Nephron progenitor cell (in vitro differentiated cells): ENCODE measurements at regions not wholly inside any gene's neighbourhood (a gene's known extent, or its start where the extent isn't known, plus 50 kb on each side); places are given as distances from the start of the nearest gene placed in this dataset.
A peak's percentile ranks its signal among the peaks of the same experiment; 100 is the strongest.

Experiments used
- DNase-seq: peaks from one replicate; pipeline ENCODE4 v3.0.0; 2021
- H3K27ac Mint-ChIP-seq: 2 replicates; pipeline ENCODE4 v1.8.0; 2021; ENCODE audit warnings: mild to moderate bottlenecking, moderate library complexity, mixed read lengths
- H3K27me3 Mint-ChIP-seq: 2 replicates; pipeline ENCODE4 v1.8.0; 2021; ENCODE audit warnings: mild to moderate bottlenecking, low read depth, mixed read lengths; ENCODE audit not compliant: poor library complexity
- H3K36me3 Mint-ChIP-seq: 2 replicates; pipeline ENCODE4 v1.8.0; 2021; ENCODE audit warnings: low read depth, mixed read lengths
- H3K4me1 Mint-ChIP-seq: 2 replicates; pipeline ENCODE4 v1.8.0; 2021; ENCODE audit warnings: mixed read lengths
- H3K4me3 Mint-ChIP-seq: 2 replicates; pipeline ENCODE4 v1.8.0; 2021; ENCODE audit warnings: mild to moderate bottlenecking, moderate library complexity, mixed read lengths
- H3K9me3 Mint-ChIP-seq: 2 replicates; pipeline ENCODE4 v1.8.0; 2021; ENCODE audit warnings: mild to moderate bottlenecking, moderate library complexity, mixed read lengths
- CTCF ChIP-seq: fragments of 200-600 bp; sonication (generic); IDR thresholded peaks from 2 replicates; pipeline ENCODE4 v1.5.0; 2021; ENCODE audit warnings: antibody characterized with exemption

- Mint-ChIP-seq H3K4me1 (no peaks in the 10 kb centered on the region), H3K27me3 (peaks cover 13% of the 10 kb centered on the region), H3K27ac (no peak overlapping the region), H3K9me3 (no peaks in the 10 kb centered on the region), H3K36me3 (no peaks in the 10 kb centered on the region), H3K4me3 (peak overlapping the region; percentile 64)
- DNase-seq, result peak; percentile 7
- TF ChIP-seq CTCF, result no peak
Observed at GRCh38 chr6:10146715-10147451, 268.0 kb downstream of the TFAP2A start.

- DNase-seq, result no peak
- no peak for TF ChIP-seq CTCF
Observed at GRCh38 chr6:10144772-10145171, 270.1 kb downstream of the TFAP2A start.

GRCh38 chr6:10141746-10142443 is 273.0 kb downstream of the TFAP2A start:
- Mint-ChIP-seq H3K4me3 (no peak overlapping the region), H3K4me1 (peaks cover 22% of the 10 kb centered on the region)
- no peak for DNase-seq

More at GRCh38 chr6:10144772-10145171, 270.1 kb downstream of the TFAP2A start:
- Mint-ChIP-seq H3K4me3 (no peak overlapping the region), H3K27ac (no peak overlapping the region), H3K4me1 (peaks cover 13% of the 10 kb centered on the region), H3K36me3 (no peaks in the 10 kb centered on the region), H3K27me3 (peaks cover 3% of the 10 kb centered on the region), H3K9me3 (no peaks in the 10 kb centered on the region)

GRCh38 chr6:10140824-10141223 is 274.1 kb downstream of the TFAP2A start:
- no peak for TF ChIP-seq CTCF
- no peak overlapping the region for H3K4me3 Mint-ChIP-seq
- no peak overlapping the region for H3K27ac Mint-ChIP-seq
- peaks cover 22% of the 10 kb centered on the region for H3K4me1 Mint-ChIP-seq
- H3K9me3 Mint-ChIP-seq, result peaks cover 11% of the 10 kb centered on the region
- H3K27me3 Mint-ChIP-seq, result no peaks in the 10 kb centered on the region
- H3K36me3 Mint-ChIP-seq, result no peaks in the 10 kb centered on the region
- no peak for DNase-seq

More at GRCh38 chr6:10141746-10142443, 273.0 kb downstream of the TFAP2A start:
- H3K9me3 Mint-ChIP-seq, result peaks cover 11% of the 10 kb centered on the region
- H3K27me3 Mint-ChIP-seq, result no peaks in the 10 kb centered on the region
- no peak overlapping the region for H3K27ac Mint-ChIP-seq
- no peak for TF ChIP-seq CTCF
- no peaks in the 10 kb centered on the region for H3K36me3 Mint-ChIP-seq

GRCh38 chr6:10140136-10140535 is 274.7 kb downstream of the TFAP2A start:
- no peaks in the 10 kb centered on the region for H3K27me3 Mint-ChIP-seq
- H3K27ac Mint-ChIP-seq, result no peak overlapping the region
- peaks cover 3% of the 10 kb centered on the region for H3K36me3 Mint-ChIP-seq
- no peak overlapping the region for H3K4me3 Mint-ChIP-seq
- DNase-seq, result no peak
- H3K9me3 Mint-ChIP-seq, result peaks cover 16% of the 10 kb centered on the region
- peaks cover 22% of the 10 kb centered on the region for H3K4me1 Mint-ChIP-seq
- TF ChIP-seq CTCF, result no peak
